Activated T-helper 2 cell treated with anti-CD3 and anti-CD28 coated beads, Interferon-gamma antibody, Interleukin-2, Interleukin-4, amounts not matched to agents 10 μg/mL and 5 μg/mL and 100 μg/mL, durations not matched to agents 14 hours and 24 hours and 36 hours (primary cell): ENCODE measurements at regions not wholly inside any gene's neighbourhood (a gene's known extent, or its start where the extent isn't known, plus 50 kb on each side); places are given as distances from the start of the nearest gene placed in this dataset.

ENCODE experiments used
- DNase-seq: peaks from one replicate; pipeline ENCODE4 v3.0.0; 2021; ENCODE audit warnings: low spot score
- H3K27ac Mint-ChIP-seq: one replicate; pipeline ENCODE4 v1.8.0; 2021; ENCODE audit warnings: mixed read lengths
- H3K27me3 Mint-ChIP-seq: one replicate; pipeline ENCODE4 v1.8.0; 2021; ENCODE audit warnings: low read depth, mixed read lengths
- H3K36me3 Mint-ChIP-seq: one replicate; pipeline ENCODE4 v1.8.0; 2021; ENCODE audit warnings: low read depth, mixed read lengths
- H3K4me1 Mint-ChIP-seq: one replicate; pipeline ENCODE4 v1.8.0; 2021; ENCODE audit warnings: low read depth, mixed read lengths
- H3K4me3 Mint-ChIP-seq: one replicate; pipeline ENCODE4 v1.8.0; 2021; ENCODE audit warnings: low read depth, mild to moderate bottlenecking, moderate library complexity, mixed read lengths
- H3K9me3 Mint-ChIP-seq: one replicate; pipeline ENCODE4 v1.8.0; 2021; ENCODE audit warnings: mixed read lengths
- intact Hi-C: fragments of 100-400 bp; cut with micrococcal nuclease; formaldehyde crosslinking; loops from one replicate; pipeline ENCODE4 v1.15.1; 2023

- intact Hi-C loops, result no loop called here
- H3K36me3 Mint-ChIP-seq, result no peaks in the 10 kb centered on the region
- no peaks in the 10 kb centered on the region for H3K9me3 Mint-ChIP-seq
- H3K4me1 Mint-ChIP-seq, result no peaks in the 10 kb centered on the region
- no peak overlapping the region for H3K4me3 Mint-ChIP-seq
- DNase-seq, result no peak
- no peaks in the 10 kb centered on the region for H3K27me3 Mint-ChIP-seq
- H3K27ac Mint-ChIP-seq, result no peak overlapping the region
Measured at GRCh38 chr5:14090755-14091154, 52.4 kb upstream of the TRIO start.

GRCh38 chr5:14090290-14090689, 52.9 kb upstream of the TRIO start:
- no peak for DNase-seq
- Mint-ChIP-seq H3K27ac (no peak overlapping the region), H3K4me1 (no peaks in the 10 kb centered on the region), H3K9me3 (no peaks in the 10 kb centered on the region), H3K36me3 (no peaks in the 10 kb centered on the region), H3K4me3 (no peak overlapping the region), H3K27me3 (no peaks in the 10 kb centered on the region)
- intact Hi-C loops, result no loop called here

- intact Hi-C loops, result no loop called here
- no peaks in the 10 kb centered on the region for H3K27me3 Mint-ChIP-seq
Measured at GRCh38 chr5:14089198-14089597, 53.9 kb upstream of the TRIO start.

GRCh38 chr5:14086261-14086660, 56.9 kb upstream of the TRIO start:
- H3K27ac Mint-ChIP-seq, result no peak overlapping the region
- intact Hi-C loops, result no loop called here
- no peaks in the 10 kb centered on the region for H3K27me3 Mint-ChIP-seq
- H3K9me3 Mint-ChIP-seq, result no peaks in the 10 kb centered on the region
- H3K4me1 Mint-ChIP-seq, result no peaks in the 10 kb centered on the region
- no peak overlapping the region for H3K4me3 Mint-ChIP-seq
- H3K36me3 Mint-ChIP-seq, result no peaks in the 10 kb centered on the region
- no peak for DNase-seq

More at GRCh38 chr5:14089198-14089597, 53.9 kb upstream of the TRIO start:
- no peak for DNase-seq
- Mint-ChIP-seq H3K9me3 (no peaks in the 10 kb centered on the region), H3K4me3 (no peak overlapping the region), H3K36me3 (no peaks in the 10 kb centered on the region), H3K27ac (no peak overlapping the region), H3K4me1 (no peaks in the 10 kb centered on the region)

- intact Hi-C loops, result no loop called here
- Mint-ChIP-seq H3K9me3 (no peaks in the 10 kb centered on the region), H3K4me3 (no peak overlapping the region), H3K27me3 (no peaks in the 10 kb centered on the region), H3K36me3 (no peaks in the 10 kb centered on the region), H3K4me1 (no peaks in the 10 kb centered on the region), H3K27ac (no peak overlapping the region)
- DNase-seq, result no peak
Measured at GRCh38 chr5:14082973-14083372, 60.2 kb upstream of the TRIO start.

- Mint-ChIP-seq H3K9me3 (no peaks in the 10 kb centered on the region), H3K4me3 (no peak overlapping the region), H3K36me3 (no peaks in the 10 kb centered on the region), H3K27ac (no peak overlapping the region), H3K4me1 (no peaks in the 10 kb centered on the region), H3K27me3 (no peaks in the 10 kb centered on the region)
- intact Hi-C loops, result no loop called here
- DNase-seq, result no peak
Measured at GRCh38 chr5:14082523-14082922, 60.6 kb upstream of the TRIO start.

GRCh38 chr5:14081791-14082190, 61.4 kb upstream of the TRIO start:
- no peaks in the 10 kb centered on the region for H3K9me3 Mint-ChIP-seq
- no peak for DNase-seq

GRCh38 chr5:14078716-14079115, 64.4 kb upstream of the TRIO start:
- Mint-ChIP-seq H3K27me3 (no peaks in the 10 kb centered on the region), H3K4me1 (no peaks in the 10 kb centered on the region), H3K9me3 (no peaks in the 10 kb centered on the region), H3K4me3 (no peak overlapping the region), H3K36me3 (no peaks in the 10 kb centered on the region), H3K27ac (no peak overlapping the region)
- intact Hi-C loops, result no loop called here
- DNase-seq, result no peak

More at GRCh38 chr5:14081791-14082190, 61.4 kb upstream of the TRIO start:
- no peaks in the 10 kb centered on the region for H3K4me1 Mint-ChIP-seq
- no peaks in the 10 kb centered on the region for H3K27me3 Mint-ChIP-seq
- no peaks in the 10 kb centered on the region for H3K36me3 Mint-ChIP-seq
- intact Hi-C loops, result no loop called here
- H3K4me3 Mint-ChIP-seq, result no peak overlapping the region
- H3K27ac Mint-ChIP-seq, result no peak overlapping the region

- H3K36me3 Mint-ChIP-seq, result no peaks in the 10 kb centered on the region
- no peak overlapping the region for H3K4me3 Mint-ChIP-seq
- no peaks in the 10 kb centered on the region for H3K27me3 Mint-ChIP-seq
- no peaks in the 10 kb centered on the region for H3K9me3 Mint-ChIP-seq
- H3K27ac Mint-ChIP-seq, result no peak overlapping the region
- intact Hi-C loops, result no loop called here
- no peaks in the 10 kb centered on the region for H3K4me1 Mint-ChIP-seq
- DNase-seq, result no peak
Measured at GRCh38 chr5:14077501-14077900, 65.6 kb upstream of the TRIO start.

GRCh38 chr5:14076561-14076960, 66.6 kb upstream of the TRIO start:
- no peaks in the 10 kb centered on the region for H3K4me1 Mint-ChIP-seq
- no peaks in the 10 kb centered on the region for H3K27me3 Mint-ChIP-seq
- DNase-seq, result no peak
- H3K27ac Mint-ChIP-seq, result no peak overlapping the region
- no peak overlapping the region for H3K4me3 Mint-ChIP-seq
- H3K36me3 Mint-ChIP-seq, result no peaks in the 10 kb centered on the region
- no peaks in the 10 kb centered on the region for H3K9me3 Mint-ChIP-seq
- intact Hi-C loops, result no loop called here

- H3K9me3 Mint-ChIP-seq, result no peaks in the 10 kb centered on the region
- H3K4me3 Mint-ChIP-seq, result no peak overlapping the region
- no peak overlapping the region for H3K27ac Mint-ChIP-seq
- no peak for DNase-seq
- no peaks in the 10 kb centered on the region for H3K4me1 Mint-ChIP-seq
- H3K36me3 Mint-ChIP-seq, result no peaks in the 10 kb centered on the region
- intact Hi-C loops, result no loop called here
- H3K27me3 Mint-ChIP-seq, result no peaks in the 10 kb centered on the region
Measured at GRCh38 chr5:14075937-14076336, 67.2 kb upstream of the TRIO start.

- H3K27ac Mint-ChIP-seq, result no peak overlapping the region
- H3K4me3 Mint-ChIP-seq, result no peak overlapping the region
- no peak for DNase-seq
- intact Hi-C loops, result no loop called here
- H3K36me3 Mint-ChIP-seq, result no peaks in the 10 kb centered on the region
- no peaks in the 10 kb centered on the region for H3K4me1 Mint-ChIP-seq
- no peaks in the 10 kb centered on the region for H3K9me3 Mint-ChIP-seq
- no peaks in the 10 kb centered on the region for H3K27me3 Mint-ChIP-seq
Measured at GRCh38 chr5:14071433-14071832, 71.7 kb upstream of the TRIO start.

- H3K9me3 Mint-ChIP-seq, result no peaks in the 10 kb centered on the region
Measured at GRCh38 chr5:14069021-14069420, 74.1 kb upstream of the TRIO start.

GRCh38 chr5:14068136-14068535, 75.0 kb upstream of the TRIO start:
- Mint-ChIP-seq H3K27me3 (no peaks in the 10 kb centered on the region), H3K4me3 (no peak overlapping the region), H3K36me3 (no peaks in the 10 kb centered on the region), H3K9me3 (no peaks in the 10 kb centered on the region), H3K27ac (no peak overlapping the region), H3K4me1 (no peaks in the 10 kb centered on the region)
- intact Hi-C loops, result no loop called here
- no peak for DNase-seq

More at GRCh38 chr5:14069021-14069420, 74.1 kb upstream of the TRIO start:
- Mint-ChIP-seq H3K4me1 (no peaks in the 10 kb centered on the region), H3K36me3 (no peaks in the 10 kb centered on the region), H3K27ac (no peak overlapping the region), H3K27me3 (no peaks in the 10 kb centered on the region), H3K4me3 (no peak overlapping the region)
- DNase-seq, result no peak
- intact Hi-C loops, result no loop called here
